K562 (cell line): ENCODE measurements at regions not wholly inside any gene's neighbourhood (a gene's known extent, or its start where the extent isn't known, plus 50 kb on each side); places are given as distances from the start of the nearest gene placed in this dataset.

Experiments
- TF ChIP-seq, protein P1 (sequence below), 2 experiments: fragments of 450-650 bp; formaldehyde crosslinking in 1 of 2; IDR thresholded peaks; 2 replicates each; pipeline versions ENCODE4 v1.4.0 to v1.6.1; 2014 to 2020; ENCODE audit warnings: mild to moderate bottlenecking in 2 of 2, borderline replicate concordance in 1 of 2, low read depth in 1 of 2

DNA sequence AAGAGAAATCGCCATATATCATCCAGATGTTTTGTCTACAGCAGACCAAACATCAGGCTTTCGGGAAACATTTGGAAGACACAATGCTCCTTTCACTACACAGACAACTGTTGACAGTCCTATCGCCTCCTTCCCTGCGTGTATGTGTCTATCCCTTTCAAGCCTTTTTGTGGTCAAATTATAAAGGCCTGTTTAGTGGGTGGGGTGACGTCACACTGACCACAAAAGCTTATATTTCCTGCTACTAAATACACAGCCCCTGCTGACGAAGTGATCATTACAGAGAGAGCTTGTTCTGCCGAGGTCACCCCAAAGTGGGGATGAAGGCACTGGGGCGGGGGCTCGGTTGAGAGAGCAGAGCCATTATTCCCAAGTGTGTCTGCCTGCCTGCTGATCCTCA, 302.7 kb upstream of the TNP1 start (continued):
- TF ChIP-seq, protein P1, sequence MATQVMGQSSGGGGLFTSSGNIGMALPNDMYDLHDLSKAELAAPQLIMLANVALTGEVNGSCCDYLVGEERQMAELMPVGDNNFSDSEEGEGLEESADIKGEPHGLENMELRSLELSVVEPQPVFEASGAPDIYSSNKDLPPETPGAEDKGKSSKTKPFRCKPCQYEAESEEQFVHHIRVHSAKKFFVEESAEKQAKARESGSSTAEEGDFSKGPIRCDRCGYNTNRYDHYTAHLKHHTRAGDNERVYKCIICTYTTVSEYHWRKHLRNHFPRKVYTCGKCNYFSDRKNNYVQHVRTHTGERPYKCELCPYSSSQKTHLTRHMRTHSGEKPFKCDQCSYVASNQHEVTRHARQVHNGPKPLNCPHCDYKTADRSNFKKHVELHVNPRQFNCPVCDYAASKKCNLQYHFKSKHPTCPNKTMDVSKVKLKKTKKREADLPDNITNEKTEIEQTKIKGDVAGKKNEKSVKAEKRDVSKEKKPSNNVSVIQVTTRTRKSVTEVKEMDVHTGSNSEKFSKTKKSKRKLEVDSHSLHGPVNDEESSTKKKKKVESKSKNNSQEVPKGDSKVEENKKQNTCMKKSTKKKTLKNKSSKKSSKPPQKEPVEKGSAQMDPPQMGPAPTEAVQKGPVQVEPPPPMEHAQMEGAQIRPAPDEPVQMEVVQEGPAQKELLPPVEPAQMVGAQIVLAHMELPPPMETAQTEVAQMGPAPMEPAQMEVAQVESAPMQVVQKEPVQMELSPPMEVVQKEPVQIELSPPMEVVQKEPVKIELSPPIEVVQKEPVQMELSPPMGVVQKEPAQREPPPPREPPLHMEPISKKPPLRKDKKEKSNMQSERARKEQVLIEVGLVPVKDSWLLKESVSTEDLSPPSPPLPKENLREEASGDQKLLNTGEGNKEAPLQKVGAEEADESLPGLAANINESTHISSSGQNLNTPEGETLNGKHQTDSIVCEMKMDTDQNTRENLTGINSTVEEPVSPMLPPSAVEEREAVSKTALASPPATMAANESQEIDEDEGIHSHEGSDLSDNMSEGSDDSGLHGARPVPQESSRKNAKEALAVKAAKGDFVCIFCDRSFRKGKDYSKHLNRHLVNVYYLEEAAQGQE (IDR thresholded peaks at IDR 0.05; ENCODE audit: borderline replicate concordance), result no peak
- TF ChIP-seq, protein P1 (CRISPR knock-in tag; IDR thresholded peaks at IDR 0.05; ENCODE audit: low read depth), result no peak
